HUDEP-2 (cell line): ENCODE measurements at regions not wholly inside any gene's neighbourhood (a gene's known extent, or its start where the extent isn't known, plus 50 kb on each side); places are given as distances from the start of the nearest gene placed in this dataset.
A peak's percentile ranks its signal among the peaks of the same experiment; 100 is the strongest.

Experiments
- DNase-seq, 76 experiments: peaks; one replicate each; lab custom pipeline; 2025; ENCODE audit not compliant: unreplicated experiment in 76 of 76; lab: John Stamatoyannopoulos, UW

DNA sequence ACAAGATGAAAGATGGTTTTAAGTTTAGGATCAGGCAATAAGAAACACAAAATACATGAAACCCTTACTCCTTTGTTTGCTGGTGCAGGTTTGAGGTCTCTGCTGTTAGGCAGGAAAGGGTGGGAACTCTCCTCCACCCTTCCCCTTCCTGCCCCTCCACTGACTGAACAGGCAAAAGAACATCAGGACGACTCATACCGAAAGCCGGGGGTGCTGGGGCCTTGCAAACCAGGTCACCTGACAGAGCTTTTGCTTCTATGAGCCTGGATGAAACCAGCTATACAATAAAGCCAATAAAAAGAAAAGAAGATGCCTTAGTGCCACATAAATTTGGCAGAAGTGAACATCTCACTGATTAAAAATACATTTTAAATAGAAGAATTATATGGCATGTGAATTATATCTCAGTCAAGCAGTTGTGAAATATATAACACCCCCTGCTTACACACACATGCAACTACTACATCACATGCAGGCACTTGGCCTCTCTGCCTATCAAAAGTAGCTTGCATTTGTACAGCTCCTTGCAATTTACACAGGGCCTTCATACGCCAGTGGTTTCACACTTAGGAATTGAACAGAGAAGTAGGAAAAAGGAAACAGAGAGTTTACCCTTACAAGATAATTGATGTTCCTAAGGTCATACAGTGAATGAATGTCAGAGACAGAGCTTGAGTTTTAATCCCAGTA lies 215.1 kb upstream of the TRIB2 start:
- DNase-seq: no peak

GRCh38 chr2:12502759-12503158 lies 214.0 kb upstream of the TRIB2 start:
- no peak for DNase-seq

DNA sequence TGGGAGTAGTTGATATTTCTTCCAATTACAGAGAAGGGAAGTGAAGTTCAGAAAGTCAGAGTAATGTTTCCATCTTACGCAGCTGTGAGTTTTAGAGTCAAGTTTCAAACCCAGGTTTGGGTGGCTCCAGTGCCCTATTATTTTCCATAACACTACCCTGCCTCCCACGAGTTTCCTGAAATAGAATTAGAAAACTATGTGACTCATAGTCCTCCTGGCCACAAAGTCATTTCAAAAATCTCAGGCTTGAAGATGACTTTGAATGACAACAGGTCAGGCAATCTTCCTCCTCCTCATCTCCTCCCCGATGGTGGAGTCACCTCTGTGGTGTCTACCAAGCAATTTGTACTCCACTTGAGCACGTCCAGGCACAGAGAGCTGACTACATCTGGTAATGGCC lies 212.3 kb upstream of the TRIB2 start:
- no peak for DNase-seq

- DNase-seq: no peak
These were observed 209.9 kb upstream of the TRIB2 start for GRCh38 chr2:12506846-12507245.

GRCh38 chr2:12507295-12507694 lies 209.4 kb upstream of the TRIB2 start:
- no peak for DNase-seq

DNA sequence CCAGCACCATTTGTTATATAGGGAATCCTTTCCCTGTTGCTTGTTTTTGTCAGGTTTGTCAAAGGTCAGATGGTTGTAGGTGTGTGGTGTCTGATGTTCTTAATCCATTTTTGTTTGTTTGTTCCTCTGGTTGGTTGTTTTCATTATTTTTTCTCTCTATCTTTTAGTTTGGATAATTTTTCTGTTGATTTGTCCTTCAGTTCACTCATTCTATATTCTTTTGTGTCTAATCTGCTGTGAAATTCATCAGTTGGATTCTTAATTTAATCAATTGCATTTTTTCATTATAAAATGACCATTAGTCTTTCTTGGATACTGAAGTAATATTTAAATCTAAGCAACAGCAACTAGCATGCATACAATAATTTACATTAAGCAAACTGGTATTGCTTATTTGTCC lies 206.7 kb upstream of the TRIB2 start:
- no peak for DNase-seq

- no peak for DNase-seq
These were observed 203.4 kb upstream of the TRIB2 start for GRCh38 chr2:12513339-12513738.

GRCh38 chr2:12514168-12514567 lies 202.6 kb upstream of the TRIB2 start:
- DNase-seq: no peak

GRCh38 chr2:12514631-12515437 lies 201.9 kb upstream of the TRIB2 start:
- DNase-seq: peak in 16 of 76 experiments; percentile 2 to 63 (median 16)

GRCh38 chr2:12515871-12516270 lies 200.9 kb upstream of the TRIB2 start:
- DNase-seq: no peak

GRCh38 chr2:12533337-12534005 lies 183.3 kb upstream of the TRIB2 start:
- no peak for DNase-seq

DNA sequence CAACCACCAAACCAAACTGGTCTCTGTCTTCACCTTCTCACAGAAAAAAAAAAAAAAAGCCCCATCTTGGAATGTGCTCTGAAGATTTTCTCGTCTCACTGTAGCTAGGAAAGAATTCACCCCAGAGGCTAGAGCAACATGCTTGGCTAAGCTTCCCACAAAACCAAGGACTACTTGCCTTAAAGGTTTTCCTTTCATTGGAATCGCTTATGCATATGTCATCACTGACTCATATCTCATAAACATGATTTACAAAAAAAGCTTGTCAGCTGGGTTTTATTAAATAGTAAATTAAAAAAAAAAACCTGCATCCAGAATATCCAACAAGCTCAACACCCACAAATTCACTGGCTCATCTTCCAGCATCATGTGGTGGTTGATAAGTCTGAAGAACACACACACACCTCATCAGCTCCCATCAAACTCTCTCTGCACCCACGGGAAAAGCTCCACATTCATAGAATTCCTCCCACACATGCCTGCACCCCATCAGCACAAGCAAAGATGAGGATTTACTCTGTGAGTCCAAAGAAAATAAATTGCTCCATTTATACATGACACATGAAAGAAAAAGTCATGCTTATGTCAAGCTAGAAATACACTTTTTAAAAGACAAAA lies 182.0 kb upstream of the TRIB2 start:
- no peak for DNase-seq

- DNase-seq: no peak
These were observed 179.8 kb upstream of the TRIB2 start for GRCh38 chr2:12536976-12537375.

GRCh38 chr2:12538138-12538694 lies 178.5 kb upstream of the TRIB2 start:
- DNase-seq: no peak

GRCh38 chr2:12539336-12539735 lies 177.4 kb upstream of the TRIB2 start:
- DNase-seq: no peak

DNA sequence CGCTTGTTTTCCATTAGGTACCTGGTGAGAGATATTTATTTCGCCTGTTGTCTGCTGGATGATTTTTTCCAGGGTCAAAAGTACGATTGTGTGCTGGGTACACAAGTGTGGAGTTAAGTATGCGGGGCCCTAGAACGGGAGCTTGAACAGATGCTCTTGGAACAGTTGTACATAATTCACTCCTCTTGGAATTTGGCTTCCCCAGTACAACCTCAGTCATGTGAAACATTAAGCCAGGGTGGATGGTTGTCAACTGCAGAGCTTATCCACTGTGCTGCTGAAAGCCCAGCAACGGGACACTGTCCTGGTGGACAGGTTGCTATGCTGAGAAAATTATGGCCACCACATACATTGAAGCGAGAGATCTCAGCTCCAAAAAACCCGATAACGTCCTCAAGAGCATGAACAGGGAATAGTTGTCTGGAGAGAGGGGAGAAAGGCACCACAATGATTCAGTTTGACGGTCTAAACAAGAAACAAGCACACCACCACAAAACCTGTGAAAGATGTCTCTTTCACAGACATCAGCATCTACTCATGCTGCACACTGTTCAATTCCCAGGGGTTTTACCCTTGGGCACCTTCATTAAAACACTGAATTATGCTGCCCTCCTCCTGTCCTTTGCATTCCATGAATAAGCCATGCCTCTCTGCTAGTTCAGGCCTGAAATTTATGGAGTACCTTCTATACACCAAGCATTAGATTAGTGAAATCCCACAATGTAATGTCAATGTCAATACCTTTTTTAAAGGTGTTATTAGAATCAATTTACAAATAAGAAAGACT lies 176.8 kb upstream of the TRIB2 start:
- no peak for DNase-seq

DNA sequence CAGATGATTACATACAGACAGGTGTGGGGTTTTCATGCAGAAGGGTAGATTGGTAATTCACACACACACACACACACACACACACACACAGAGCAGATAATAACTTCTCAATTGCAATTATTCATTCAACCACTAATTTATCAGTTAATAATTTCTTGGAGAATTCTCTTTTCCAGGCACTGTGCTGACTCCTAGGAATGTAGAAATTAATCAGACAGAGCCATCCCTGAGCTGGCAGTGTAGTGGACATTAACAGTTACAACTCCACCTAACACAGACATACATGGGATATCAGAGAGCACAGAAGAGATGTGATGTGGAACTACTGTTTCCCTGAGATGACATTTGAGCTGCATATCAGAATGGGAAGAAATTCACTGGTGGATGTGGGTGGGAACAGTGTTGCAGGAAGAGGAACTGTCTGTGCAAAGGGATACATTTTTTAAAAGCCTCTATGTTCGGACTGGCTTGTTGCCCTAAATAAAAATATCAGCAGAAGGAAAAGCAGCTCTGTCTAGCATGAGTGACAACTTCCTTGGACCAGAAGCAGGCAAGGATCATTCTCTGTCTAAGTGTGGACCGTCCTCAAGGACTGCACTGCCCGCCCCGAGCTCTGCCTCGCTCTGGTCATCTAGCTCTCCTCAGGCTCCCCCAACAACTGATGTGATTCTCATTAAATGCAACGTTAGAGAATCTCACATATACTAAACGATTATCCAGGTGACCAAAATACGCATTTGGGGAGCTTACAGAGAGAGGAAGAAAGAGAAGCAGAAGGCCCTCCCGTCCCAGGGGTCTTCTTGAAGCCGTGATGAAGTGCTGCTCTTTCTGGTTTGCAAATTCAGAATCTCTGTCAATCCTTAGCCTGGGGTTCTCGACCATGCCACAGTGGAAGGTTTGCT lies 173.4 kb upstream of the TRIB2 start:
- DNase-seq: no peak

GRCh38 chr2:12543978-12544558 lies 172.7 kb upstream of the TRIB2 start:
- peak in 1 of 76 experiments; percentile 1 for DNase-seq
